GM06990 (cell line): ENCODE measurements at regions not wholly inside any gene's neighbourhood (a gene's known extent, or its start where the extent isn't known, plus 50 kb on each side); places are given as distances from the start of the nearest gene placed in this dataset.

Experiments used
- DNase-seq: peaks from one replicate; pipeline ENCODE4 v3.0.0-alpha.2; 2011; ENCODE audit not compliant: insufficient read length; ENCODE audit errors: extremely low read depth
- H3K27me3 ChIP-seq: replicated peaks from 2 replicates; pipeline ENCODE4 v1.6.0; 2011; ENCODE audit warnings: low read length; ENCODE audit not compliant: control insufficient read depth, insufficient read depth
- H3K36me3 ChIP-seq: 2 replicates; pipeline ENCODE4 v1.5.1; 2011; ENCODE audit warnings: low read length; ENCODE audit not compliant: control insufficient read depth, insufficient read depth
- H3K4me3 ChIP-seq: replicated peaks from 2 replicates; pipeline ENCODE4 v1.5.1; 2011; ENCODE audit warnings: low read depth, mild to moderate bottlenecking, control low read depth, low read length
- CTCF ChIP-seq: IDR thresholded peaks from 2 replicates; pipeline ENCODE4 v1.5.1; 2011; ENCODE audit warnings: low read length, control low read depth, mild to moderate bottlenecking, inconsistent platforms; ENCODE audit not compliant: insufficient read depth, poor library complexity, severe bottlenecking

- Histone ChIP-seq H3K36me3 (no peaks in the 10 kb centered on the region), H3K4me3 (no peak overlapping the region), H3K27me3 (no peaks in the 10 kb centered on the region)
- no peak for TF ChIP-seq CTCF
- DNase-seq: no peak
Measured at GRCh38 chr9:111192650-111193049, 137.4 kb downstream of the OR2K2 start.

DNA sequence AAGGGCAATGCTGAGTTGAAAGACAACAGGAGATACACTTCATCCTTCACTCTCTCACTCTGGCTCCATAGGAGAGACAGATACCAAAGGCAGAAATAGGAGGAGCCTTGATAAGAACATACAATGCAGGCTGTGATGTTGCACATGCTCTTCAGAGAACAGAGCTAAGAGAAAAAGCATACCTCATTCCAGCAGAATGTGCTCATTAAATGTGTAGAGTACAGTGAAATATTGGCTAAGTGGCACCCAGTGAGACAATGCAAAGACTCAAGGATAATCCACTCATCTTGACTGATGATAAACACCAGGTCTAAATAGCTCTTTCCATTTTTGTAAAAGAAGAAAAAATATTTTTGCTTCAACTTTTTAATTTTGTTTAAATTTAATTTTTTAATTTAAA, 139.7 kb downstream of the OR2K2 start:
- Histone ChIP-seq H3K36me3 (no peaks in the 10 kb centered on the region), H3K27me3 (no peaks in the 10 kb centered on the region), H3K4me3 (no peak overlapping the region)
- TF ChIP-seq CTCF: no peak
- DNase-seq: no peak

DNA sequence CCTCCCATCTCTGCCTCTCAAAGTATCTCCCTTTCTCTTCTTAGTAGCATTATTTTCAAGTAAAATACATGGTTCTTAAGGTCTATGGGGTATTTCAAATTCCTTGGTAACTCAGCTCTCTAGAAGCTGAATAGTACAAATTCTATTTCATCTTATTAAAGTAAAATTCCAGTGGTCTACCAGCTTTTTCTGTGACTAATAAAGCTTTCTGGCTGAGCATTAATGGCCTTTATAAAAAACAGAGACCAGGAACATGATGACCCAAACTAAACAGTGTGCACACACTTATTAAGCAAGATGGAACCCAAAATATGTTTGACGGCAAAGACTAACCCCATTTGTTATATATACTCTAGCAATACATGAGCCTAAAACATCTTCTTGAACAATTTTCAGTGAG, 142.6 kb downstream of the OR2K2 start:
- no peak for TF ChIP-seq CTCF
- H3K4me3 ChIP-seq: no peak overlapping the region
- DNase-seq: no peak
- no peaks in the 10 kb centered on the region for H3K27me3 ChIP-seq
- H3K36me3 ChIP-seq: no peaks in the 10 kb centered on the region

- H3K36me3 ChIP-seq: no peaks in the 10 kb centered on the region
- no peak overlapping the region for H3K4me3 ChIP-seq
- no peaks in the 10 kb centered on the region for H3K27me3 ChIP-seq
- TF ChIP-seq CTCF: no peak
- DNase-seq: no peak
Measured at GRCh38 chr9:111186021-111186530, 143.9 kb downstream of the OR2K2 start.

DNA sequence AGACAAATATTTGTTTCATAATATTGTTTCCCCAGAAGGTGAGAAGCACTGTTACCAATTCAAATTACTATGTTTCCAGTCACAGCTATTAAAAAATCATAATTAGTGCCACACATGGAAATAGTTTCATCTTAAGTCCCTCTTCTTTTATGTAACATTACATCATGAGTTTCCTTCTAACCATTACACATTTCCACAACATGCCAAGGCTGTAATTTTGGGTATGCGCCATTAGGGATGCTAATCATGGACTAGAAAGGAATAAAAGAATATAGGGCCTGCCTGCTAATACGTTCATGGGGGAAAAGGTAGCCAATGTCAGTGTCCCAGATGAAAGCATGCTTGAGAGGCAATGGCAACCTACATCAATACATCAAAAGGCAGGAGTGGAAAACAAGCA, 142.5 kb upstream of the LPAR1 start:
- Histone ChIP-seq H3K36me3 (no peaks in the 10 kb centered on the region), H3K4me3 (no peak overlapping the region), H3K27me3 (no peaks in the 10 kb centered on the region)
- no peak for TF ChIP-seq CTCF
- no peak for DNase-seq

DNA sequence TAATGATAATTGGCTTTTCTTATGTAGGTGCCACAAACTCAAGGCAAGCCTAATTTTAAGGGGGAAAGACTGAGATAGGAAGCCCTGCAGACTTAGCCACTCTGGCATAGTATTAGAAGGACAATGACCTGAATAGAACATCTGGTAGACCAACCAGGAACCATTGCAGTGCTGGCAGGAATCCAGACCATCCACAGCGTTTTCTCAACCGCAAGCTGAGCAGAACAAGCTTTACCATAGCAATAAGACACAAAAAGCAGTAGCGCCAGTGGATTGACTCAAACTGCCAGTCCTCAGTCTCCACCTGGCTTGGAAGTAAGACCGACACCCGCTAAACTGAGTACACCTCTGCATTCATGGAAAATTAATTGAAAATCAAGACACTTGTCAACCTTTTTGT, 141.3 kb upstream of the LPAR1 start:
- Histone ChIP-seq H3K4me3 (no peak overlapping the region), H3K36me3 (no peaks in the 10 kb centered on the region), H3K27me3 (no peaks in the 10 kb centered on the region)
- DNase-seq: no peak
- TF ChIP-seq CTCF: no peak
